Cardiac septum (tissue), 1 donor: ENCODE measurements at regions not wholly inside any gene's neighbourhood (a gene's known extent, or its start where the extent isn't known, plus 50 kb on each side); places are given as distances from the start of the nearest gene placed in this dataset.

ENCODE experiments used
- DNase-seq: peaks from one replicate; pipeline ENCODE4 v3.0.0-alpha.2; 2020; ENCODE audit warnings: low spot score
- intact Hi-C: fragments of 100-400 bp; cut with DNase I; formaldehyde crosslinking; loops from one replicate; pipeline ENCODE4 v1.14.0; 2022
- donor health status: DM: no; HTN: no; CAD: no.

DNA sequence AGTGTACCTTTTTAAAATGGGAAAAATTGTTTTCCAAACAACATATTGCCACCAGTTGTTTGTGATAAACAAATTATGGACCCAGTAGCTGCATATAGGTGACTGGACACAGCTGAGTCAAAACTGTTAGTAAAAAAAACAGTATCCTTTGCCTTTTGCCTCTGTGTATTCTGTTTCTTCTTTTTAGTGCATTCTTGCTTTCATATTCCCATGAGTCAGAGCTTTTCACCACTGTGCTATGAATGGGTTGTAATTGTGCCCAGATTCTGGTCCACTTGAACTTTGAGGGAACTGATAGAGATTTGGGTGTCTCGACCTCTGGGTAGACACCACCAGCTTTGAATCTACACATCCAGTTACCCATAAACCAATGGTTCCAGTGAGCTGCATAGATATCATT, 1441.9 kb upstream of the ZEB2 start:
- DNase-seq, result no peak
- intact Hi-C loops, result no loop called here

DNA sequence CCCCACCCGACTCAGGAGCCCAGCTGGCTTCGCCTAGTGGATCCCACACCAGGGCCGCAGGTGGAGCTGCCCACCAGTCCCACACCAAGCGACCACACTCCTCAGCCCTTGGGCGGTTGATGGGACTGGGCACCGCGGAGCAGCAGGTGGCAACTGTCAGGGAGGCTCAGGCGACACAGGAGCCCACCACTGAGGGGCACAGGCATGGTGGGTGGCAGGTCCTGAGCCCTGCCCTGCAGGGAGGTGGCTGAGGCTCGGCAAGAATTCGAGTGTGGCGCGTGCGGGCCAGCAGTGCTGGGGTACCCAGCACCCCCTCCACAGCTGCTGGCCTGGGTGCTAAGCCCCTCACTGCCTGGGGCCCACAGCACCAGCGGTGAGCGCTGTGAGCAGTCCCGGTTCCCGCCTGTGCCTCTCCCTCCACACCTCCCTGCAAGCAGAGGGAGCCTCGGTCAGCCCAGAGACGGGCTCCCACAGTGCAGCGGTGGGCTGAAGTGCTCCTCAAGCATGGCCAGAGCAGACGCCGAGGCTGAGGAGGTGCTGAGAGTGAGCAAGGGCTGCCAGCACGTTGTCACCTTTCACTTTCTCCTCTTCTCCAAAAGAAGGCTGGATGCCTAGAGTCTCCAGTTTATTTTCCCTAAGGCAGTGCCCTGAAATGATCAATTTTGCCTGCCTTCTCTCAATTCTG, 1440.7 kb upstream of the ZEB2 start:
- intact Hi-C loops, result no loop called here
- DNase-seq, result no peak

DNA sequence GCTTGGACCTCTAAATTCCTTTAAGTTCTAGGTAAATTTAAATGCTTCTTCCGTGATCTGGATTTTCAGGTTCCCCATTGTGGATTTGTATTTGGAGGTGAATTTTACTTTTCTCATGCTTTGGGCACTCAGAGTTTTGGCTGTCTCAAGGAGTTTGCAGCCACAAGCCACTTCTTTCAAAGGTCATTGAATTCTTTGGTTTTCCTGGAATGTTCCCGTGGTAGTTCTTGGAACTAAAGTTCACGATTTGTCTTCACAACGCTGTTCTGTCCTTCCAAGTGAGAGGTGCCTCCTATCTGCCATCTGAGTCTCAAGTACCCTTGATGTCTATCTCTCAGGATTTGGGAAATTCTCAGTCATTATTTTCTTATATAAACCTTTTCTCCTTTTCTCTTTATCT, 1438.7 kb upstream of the ZEB2 start:
- intact Hi-C loops, result no loop called here
- no peak for DNase-seq

DNA sequence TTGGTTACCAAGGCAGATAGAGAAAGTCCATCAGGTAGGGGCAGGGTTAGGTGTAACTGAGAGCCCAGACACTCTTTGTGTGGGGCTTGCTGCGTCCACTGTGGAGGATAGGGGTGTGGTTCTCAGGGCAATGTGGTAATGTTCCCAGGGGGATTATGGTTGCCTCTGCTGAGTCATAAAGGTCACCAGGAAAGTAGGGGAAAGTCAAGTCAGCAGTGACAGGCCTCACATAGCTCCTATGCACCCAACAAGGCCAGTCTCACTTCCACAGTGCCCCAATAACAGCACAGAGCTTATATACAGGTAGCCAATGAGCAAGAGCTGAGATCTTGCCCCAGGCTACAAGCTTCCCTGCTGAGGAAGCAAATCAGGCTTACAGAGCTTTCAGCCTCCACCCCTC, 1438.0 kb upstream of the ZEB2 start:
- intact Hi-C loops, result no loop called here
- no peak for DNase-seq

DNA sequence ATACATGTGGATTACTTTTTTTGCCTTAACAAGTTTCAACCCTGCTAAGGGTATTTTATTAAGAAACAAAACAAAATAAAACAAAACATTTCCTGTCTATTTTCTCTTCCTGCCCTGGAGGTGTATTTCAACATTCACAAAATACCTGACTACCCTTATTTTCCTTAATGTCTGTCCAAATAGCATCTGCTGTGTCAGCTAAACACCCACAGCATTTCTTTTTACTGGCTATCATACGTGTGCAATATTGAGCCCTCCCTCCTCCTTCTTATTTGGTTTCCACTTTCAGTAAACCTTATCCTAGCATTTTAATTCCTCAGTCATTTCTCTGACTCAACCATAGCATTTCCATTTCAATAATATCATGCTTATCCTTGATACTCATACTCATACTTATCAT, 1420.0 kb upstream of the ZEB2 start:
- intact Hi-C loops, result no loop called here
- no peak for DNase-seq

DNA sequence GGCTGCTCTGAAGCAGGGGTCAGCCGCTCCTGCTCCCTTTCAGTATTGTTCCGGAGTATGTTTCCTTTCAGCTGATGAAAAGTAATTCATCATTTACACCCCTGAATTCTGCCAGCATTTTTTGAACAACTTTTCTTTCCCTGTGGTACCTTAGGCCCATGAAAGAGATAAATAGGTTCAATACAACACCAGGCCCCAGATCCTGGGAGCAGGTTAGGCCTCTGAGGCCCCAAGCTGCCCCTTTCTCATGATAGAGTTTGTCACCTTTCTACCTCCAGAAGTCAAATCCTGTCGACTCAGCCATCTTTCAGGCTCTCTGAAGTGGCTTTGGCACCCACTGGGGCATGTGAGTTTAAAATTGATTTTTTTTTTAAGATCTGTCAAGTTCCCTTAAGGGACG, 1415.1 kb upstream of the ZEB2 start:
- intact Hi-C loops, result no loop called here
- no peak for DNase-seq

DNA sequence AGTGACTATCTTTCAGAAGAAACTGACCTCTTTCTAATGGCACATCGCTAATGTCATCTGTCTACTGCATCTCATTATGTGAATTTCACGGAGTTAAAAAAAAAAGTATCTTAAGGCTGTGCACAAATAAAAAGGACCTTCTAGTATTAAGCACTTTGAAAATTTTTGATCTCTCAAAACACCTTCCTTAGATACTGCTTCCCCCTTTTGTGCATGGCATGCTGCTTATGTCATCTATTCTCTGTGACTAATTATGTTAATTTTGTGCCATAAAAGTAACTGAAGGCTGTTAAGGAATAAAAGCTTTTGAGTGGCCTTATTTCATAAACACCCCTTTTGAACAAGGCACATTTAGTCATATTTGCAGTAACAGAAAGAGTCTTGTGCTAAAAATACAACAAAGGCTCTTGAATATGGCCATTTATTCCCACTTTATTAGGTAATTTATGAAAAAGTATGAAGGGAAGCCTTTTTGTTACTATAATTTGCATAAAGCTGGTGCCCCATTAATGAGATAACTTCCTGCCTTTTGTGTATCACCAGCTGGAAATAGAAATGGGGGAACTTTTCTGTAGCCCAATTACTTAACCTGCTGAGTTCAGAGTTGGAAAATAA, 1412.0 kb upstream of the ZEB2 start:
- intact Hi-C loops, result no loop called here
- DNase-seq, result no peak

DNA sequence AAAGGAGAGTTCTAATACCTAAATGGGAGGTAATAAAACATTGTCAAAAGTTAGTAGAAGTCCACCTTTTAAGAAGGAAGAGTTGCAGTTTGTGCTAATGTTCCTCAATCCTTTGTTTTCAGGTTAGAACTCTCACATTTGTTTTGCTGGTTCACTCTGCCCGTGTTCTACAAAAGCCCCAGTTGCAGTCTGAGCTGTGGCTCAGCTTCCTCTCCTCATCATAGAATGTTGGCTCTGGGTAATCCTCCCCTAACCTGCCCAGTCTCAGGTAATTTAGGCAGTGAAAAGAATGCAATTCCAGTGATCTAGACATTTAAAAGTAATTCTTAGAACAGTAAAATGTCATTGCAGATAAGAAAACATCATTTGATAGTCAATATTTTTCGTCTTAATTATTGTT, 1410.4 kb upstream of the ZEB2 start:
- intact Hi-C loops, result no loop called here
- DNase-seq, result no peak

DNA sequence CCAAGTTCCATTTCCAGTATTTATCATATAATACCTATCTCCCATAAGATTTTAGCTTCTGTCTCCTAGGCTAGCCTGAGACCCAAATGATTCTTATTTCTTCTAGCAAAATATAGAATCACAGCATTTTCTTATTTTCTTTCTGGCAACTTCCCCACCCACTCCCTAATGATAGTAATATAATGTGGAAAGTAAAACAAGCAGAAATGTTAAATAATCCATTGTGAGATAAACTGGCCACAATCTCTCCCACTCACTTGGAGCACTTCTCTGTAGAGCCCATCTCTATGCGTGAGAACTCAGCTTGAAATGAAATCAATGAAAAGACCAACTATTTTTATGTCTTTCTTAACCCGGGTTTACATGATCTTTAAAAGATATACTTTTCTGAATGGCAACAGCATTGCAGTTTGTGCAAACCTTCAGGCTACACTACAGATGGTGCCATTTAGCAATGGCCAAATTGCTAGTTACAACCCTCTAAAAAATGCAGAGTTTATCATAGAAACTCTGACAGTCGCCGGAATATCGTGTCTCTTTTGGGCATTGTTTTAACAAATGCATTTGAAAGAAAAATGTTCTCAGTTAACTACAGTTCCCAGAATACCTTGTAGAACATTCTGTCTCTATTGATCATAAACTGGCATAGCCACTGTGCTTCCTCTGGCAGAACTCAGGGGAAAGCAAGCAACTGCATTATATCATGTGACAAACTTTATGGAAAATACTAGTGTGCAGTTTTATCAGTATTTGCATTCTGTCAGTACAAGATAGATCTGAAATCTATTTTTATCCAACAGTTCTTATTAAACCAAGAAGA, 1407.4 kb upstream of the ZEB2 start:
- no peak for DNase-seq
- intact Hi-C loops, result no loop called here

DNA sequence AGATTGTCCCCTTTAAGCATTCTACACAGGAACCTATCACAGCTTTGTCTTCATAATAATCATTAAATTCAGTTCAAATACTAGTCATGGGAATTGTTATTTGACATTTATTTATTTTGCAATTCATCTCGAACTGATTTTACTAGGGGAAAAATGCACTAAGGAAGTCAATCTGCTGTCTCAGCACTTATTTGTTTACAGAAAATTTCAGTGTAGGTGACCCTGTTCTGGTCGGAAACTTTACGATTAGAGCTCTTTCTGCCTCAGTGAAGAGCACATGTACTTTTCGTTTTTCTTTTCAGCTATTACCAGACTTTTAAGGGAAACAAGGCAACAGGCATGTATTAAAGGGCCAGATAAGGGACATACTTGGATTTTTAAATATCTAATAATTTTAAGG, 1405.7 kb upstream of the ZEB2 start:
- DNase-seq, result no peak
- intact Hi-C loops, result no loop called here

DNA sequence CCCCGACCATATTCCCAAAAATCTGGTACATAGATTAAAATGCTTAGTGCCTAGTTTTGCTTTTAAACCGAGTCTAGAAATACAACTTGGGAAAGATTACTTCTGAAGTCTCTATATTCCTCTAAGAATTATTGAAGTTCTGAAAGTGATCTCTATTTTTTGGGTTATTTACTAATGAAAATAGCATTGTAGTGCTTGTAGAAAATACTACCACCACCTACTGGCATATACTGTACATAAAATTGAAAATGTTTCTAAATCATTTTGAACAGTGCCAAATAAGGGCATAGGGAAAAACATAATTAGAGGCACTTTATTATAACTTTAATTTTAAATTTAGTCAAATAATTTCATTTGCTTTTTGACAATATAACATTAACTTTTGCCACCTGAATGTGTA, 1399.6 kb upstream of the ZEB2 start:
- intact Hi-C loops, result loop anchor here (10.0 kb wide), 1 partner anchor 795 kb away; no protein-coding TSS in a partner anchor
- DNase-seq, result no peak

DNA sequence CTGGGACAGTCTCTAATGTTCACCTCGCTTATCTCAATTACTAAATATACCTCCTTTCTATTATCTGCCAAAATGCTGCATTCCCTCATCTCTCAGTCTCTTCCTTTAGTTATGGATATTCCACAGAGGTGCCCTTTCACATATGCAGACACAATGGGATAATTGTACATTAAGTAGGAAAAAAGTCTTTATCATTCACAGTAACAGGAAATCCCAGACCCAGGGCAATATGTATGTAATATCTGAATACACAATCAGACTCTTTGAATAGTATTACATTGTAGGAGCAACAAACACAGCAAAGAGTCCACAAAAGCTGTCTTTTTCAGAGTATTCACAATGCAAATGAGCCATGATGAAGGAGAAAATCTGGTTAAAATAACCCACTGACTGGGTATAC, 1399.0 kb upstream of the ZEB2 start:
- no peak for DNase-seq
- intact Hi-C loops, result loop anchor here (10.0 kb wide), 1 partner anchor 794 kb away; no protein-coding TSS in a partner anchor

DNA sequence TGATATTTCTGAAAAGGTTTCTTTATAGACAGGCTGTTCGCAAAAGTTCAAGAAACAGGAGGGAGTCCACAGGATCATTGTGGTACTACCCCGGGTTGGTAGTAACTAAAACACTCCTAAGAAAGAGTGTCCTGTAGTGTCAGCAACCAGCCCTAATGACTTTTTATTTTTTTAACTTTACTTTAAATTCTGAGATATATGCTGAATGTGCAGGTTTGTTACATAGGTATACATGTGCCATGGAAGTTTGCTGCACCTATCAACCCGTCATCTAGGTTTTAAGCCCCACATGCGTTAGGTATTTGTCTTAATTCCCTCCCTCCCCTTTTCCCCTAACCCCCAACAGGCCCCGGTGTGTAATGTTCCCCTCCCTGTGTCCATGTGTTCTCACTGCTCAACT, 1396.9 kb upstream of the ZEB2 start:
- intact Hi-C loops, result loop anchor here (10.0 kb wide), 1 partner anchor 792 kb away; no protein-coding TSS in a partner anchor
- DNase-seq, result no peak

DNA sequence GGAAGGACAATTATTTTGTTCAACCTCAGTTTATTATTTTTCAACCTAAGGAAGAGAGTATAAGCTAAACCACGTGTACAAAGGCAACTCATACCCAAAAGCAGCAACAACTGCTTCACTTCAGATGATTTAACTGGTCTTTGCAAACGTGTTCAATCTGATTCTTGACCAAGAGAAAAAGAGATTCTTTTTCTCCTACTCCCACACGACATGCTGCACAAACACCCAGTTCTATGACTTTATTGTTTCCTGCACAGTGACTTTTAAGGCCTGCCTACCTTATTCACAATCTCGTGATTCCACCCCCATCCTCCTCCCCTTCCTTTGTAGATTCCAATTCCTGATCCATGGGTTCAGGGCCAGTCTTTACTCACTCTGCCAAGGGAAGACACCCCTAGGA, 1394.8 kb upstream of the ZEB2 start:
- DNase-seq, result no peak
- intact Hi-C loops, result loop anchor here (10.0 kb wide), 1 partner anchor 790 kb away; no protein-coding TSS in a partner anchor

DNA sequence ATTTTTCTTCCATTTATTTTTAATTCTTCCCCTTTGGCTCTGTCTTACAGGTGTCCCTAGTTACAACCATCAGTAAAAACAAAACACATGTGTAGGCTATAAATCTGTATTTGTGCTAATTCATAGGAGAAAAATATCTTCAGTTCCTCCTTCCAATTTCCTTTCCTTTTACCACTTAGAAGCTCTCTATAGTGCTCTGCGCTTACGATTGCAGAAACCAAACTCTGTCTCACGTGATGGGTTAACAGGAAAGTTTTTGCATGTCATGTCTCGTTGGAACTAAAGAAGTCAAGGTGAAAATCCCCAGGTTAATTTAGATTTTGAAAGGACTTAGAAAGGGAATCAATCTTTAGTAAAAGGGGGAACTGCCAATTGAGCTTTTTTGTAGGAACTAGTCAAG, 1390.5 kb upstream of the ZEB2 start:
- intact Hi-C loops, result loop anchor here (10.0 kb wide), 1 partner anchor 786 kb away; no protein-coding TSS in a partner anchor
- no peak for DNase-seq

DNA sequence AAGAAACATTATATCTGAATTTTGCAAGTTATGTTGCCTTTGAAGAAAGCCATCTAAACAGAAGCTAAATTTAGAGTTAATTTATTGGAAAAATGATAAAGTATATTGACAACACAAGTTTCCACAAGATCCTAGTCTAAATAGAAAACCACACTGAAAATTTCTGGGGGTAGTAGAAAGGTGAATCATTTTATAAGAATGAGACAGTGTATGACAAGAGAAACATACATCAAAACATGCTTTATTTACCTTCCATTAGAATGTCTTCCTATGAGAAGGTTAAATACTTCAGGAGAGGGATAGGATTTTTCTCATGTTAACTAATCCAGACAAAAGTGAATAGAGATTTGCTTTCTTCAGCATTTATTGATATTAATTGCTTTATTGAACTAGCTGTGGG, 1389.8 kb upstream of the ZEB2 start:
- no peak for DNase-seq
- intact Hi-C loops, result loop anchor here (10.0 kb wide), 1 partner anchor 785 kb away; no protein-coding TSS in a partner anchor

DNA sequence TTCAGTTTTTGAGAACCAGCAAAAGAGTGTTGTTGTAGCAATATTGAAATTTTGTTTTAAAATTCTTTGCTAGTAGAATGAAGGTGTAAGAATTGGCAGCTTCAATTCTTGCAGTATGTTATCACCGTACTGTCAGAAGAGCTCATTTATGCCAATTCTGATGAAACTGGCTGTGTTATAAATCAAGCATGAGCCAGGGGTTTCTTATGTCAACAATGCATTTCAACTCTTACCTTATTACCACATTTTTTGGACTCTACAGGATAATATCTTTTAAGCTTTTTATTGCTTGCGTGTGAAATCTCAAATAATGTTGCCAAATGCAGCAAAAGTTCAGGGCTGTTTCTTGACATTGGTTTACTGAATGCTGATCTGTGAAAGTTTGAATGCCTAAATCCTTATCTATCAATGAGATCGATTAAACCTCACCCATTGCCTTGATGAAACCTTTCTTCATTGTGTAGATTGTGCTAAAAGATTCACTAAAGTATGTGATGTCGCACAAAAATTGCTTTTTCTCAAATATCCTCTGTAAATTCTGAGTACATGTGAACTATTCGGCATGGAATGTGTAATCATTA, 1389.3 kb upstream of the ZEB2 start:
- intact Hi-C loops, result no loop called here
- DNase-seq, result no peak

DNA sequence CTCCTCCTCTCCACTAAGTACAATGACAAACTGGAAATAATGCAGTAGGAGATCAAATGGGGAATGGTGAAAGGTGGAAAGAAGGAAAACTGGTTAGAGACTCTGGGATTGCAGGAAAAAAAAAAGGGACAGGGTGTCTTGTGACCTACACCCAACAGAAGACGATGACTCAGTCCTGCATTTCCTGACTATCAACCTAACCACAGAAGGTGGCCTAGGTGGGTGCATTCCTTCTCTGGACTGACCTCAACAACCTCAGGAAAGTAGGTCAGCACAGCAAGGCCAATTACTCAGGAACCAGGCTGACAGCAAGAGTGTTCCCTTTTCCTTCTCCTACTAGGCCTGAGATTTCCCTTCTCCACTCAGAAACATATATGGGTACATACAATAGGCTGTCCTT, 1386.4 kb upstream of the ZEB2 start:
- intact Hi-C loops, result no loop called here
- DNase-seq, result no peak

DNA sequence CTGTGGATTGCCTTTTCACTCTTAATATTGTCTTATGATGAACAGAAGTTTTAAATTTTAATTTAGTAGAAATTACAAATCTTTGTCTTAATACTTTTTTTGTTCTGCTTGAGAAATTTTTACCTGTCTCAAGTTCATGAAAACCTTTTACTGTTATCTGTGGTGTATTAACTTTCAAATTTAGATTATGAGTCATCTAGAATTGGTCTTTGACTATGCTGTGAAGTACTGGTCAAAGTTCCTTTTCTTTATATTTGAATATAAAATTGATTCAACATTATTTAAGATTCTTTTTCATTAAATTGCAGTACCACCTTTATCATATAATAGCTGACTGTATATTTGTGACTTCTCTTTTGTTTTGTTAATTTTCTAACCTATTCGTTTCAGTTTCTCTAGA, 1385.5 kb upstream of the ZEB2 start:
- intact Hi-C loops, result no loop called here
- no peak for DNase-seq

DNA sequence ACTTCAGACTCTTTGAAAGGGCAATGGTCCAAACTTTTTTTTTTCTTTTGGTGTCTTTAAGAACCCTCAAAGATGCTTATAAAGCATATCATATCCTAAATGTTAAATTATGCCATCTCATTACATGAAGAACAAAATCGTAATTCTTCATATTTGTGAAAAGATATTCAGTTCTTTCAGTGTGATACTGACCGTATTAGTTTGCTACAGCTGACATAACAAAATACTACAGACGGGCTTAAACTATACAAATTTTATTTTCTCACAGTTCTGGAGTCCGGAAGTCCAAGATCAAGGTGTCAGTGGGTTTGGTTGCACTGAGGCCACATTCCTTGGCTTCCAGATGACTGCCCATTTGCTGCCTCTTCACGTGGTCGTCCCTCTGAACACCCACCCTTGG, 1377.2 kb upstream of the ZEB2 start:
- DNase-seq, result no peak
- intact Hi-C loops, result no loop called here
